GM12878 (cell line): ENCODE measurements at regions not wholly inside any gene's neighbourhood (a gene's known extent, or its start where the extent isn't known, plus 50 kb on each side); places are given as distances from the start of the nearest gene placed in this dataset.

Experiments
- ATAC-seq: fragments of 200-7000 bp; cut with Tn5 transposase; 3 replicates; pipeline ENCODE4 v1.9.1; 2020; ENCODE audit warnings: mild to moderate bottlenecking, moderate library complexity
- BruUV-seq: library from RNA; stranded (reverse); fragments of 400-500 nt; replicated peaks from 2 replicates; lab custom pipeline; 2021; lab: Mats Ljungman, UMichigan
- CTCF ChIA-PET: fragments of 300-600 bp; sonication (Branson Sonifier 250); formaldehyde crosslinking; extraction: SDS; loops from one replicate; lab custom pipeline; 2021; ENCODE audit warnings: inconsistent platforms; lab: Yijun Ruan, JAX
- POLR2A ChIA-PET: fragments of 350-600 bp; formaldehyde crosslinking; extraction: SDS; loops from one replicate; lab custom pipeline; 2021; ENCODE audit warnings: inconsistent platforms; lab: Charles Lee
- RAD21 ChIA-PET: fragments of 300-600 bp; sonication (Branson Sonifier 250); formaldehyde crosslinking; loops from one replicate; lab custom pipeline; 2023; ENCODE audit warnings: antibody characterized with exemption; ENCODE audit not compliant: unreplicated experiment; lab: Charles Lee
- SMC1A ChIA-PET: fragments of 300-600 bp; sonication (Branson Sonifier 250); formaldehyde crosslinking; loops from one replicate; lab custom pipeline; 2023; ENCODE audit not compliant: unreplicated experiment, uncharacterized antibody; lab: Charles Lee
- DNase-seq: peaks from one replicate; pipeline ENCODE4 v3.0.0-alpha.2; 2011; ENCODE audit warnings: low read depth, low spot score
- FAIRE-seq: peaks from 3 replicates; lab custom pipeline; 2011; peaks lifted over from hg19 to GRCh38; lab: Jason Lieb, UNC
- H2AFZ ChIP-seq: 2 replicates; pipeline ENCODE4 v1.6.0; 2011; ENCODE audit warnings: low read depth, low read length, control low read depth; ENCODE audit not compliant: control insufficient read depth
- H3K27ac ChIP-seq: 2 replicates; pipeline ENCODE4 v1.5.1; 2011; ENCODE audit warnings: control low read depth; ENCODE audit not compliant: control insufficient read depth, insufficient read depth
- H3K27me3 ChIP-seq, 2 experiments: replicated peaks in 1 of 2; 2 replicates each; pipeline versions ENCODE4 v1.6.0 to v1.6.1; 2011; ENCODE audit warnings: low read length in 1 of 2; ENCODE audit not compliant: control insufficient read depth in 2 of 2, insufficient read depth in 2 of 2
- H3K36me3 ChIP-seq, 2 experiments: 2 replicates each; pipeline ENCODE4 v1.5.1; 2011; ENCODE audit warnings: low read length in 1 of 2; ENCODE audit not compliant: control insufficient read depth in 2 of 2, insufficient read depth in 2 of 2
- H3K4me1 ChIP-seq: 2 replicates; pipeline ENCODE4 v1.6.1; 2011; ENCODE audit warnings: mild to moderate bottlenecking, low read length, moderate library complexity, mixed read lengths; ENCODE audit not compliant: control insufficient read depth, insufficient read depth
- H3K4me2 ChIP-seq: 2 replicates; pipeline ENCODE4 v1.6.0; 2011; ENCODE audit warnings: control low read depth; ENCODE audit not compliant: control insufficient read depth, insufficient read depth
- H3K4me3 ChIP-seq: fragments of 200-600 bp; sonication (generic); 2 replicates; pipeline ENCODE4 v1.5.1; 2016
- H3K79me2 ChIP-seq: 2 replicates; pipeline ENCODE4 v1.6.0; 2011; ENCODE audit warnings: low read length; ENCODE audit not compliant: control insufficient read depth, insufficient read depth
- H3K9ac ChIP-seq: 2 replicates; pipeline ENCODE4 v1.8.0; 2011; ENCODE audit warnings: low read length, control low read depth, mixed read lengths; ENCODE audit not compliant: control insufficient read depth, insufficient read depth
- H3K9me3 ChIP-seq: replicated peaks from 3 replicates; pipeline ENCODE4 v1.5.1; 2011; ENCODE audit warnings: mild to moderate bottlenecking, low read length; ENCODE audit not compliant: control insufficient read depth, insufficient read depth
- H4K20me1 ChIP-seq: 2 replicates; pipeline ENCODE4 v1.6.0; 2011; ENCODE audit not compliant: control insufficient read depth, insufficient read depth
- BRCA1 ChIP-seq: IDR thresholded peaks from 2 replicates; pipeline ENCODE4 v1.6.1; 2011; ENCODE audit warnings: low read depth, low read length, improper control_type of control experiment
- HDAC2 ChIP-seq: fragments of 200-600 bp; sonication (generic); IDR thresholded peaks from 2 replicates; pipeline ENCODE4 v1.6.1; 2017
- MEF2B ChIP-seq: fragments of 450-650 bp; IDR thresholded peaks from 2 replicates; pipeline ENCODE4 v1.6.1; 2018; ENCODE audit warnings: mild to moderate bottlenecking, moderate library complexity; ENCODE audit not compliant: partially characterized antibody, poor library complexity, severe bottlenecking
- POLR2AphosphoS5 ChIP-seq: IDR thresholded peaks from 2 replicates; pipeline ENCODE4 v1.6.1; 2011; ENCODE audit warnings: mild to moderate bottlenecking, low read length, inconsistent platforms
- RB1 ChIP-seq: fragments of 450-650 bp; formaldehyde crosslinking; IDR thresholded peaks from 2 replicates; pipeline ENCODE4 v1.6.1; 2017; ENCODE audit warnings: mild to moderate bottlenecking, borderline replicate concordance
- SREBF1 ChIP-seq: IDR thresholded peaks from 2 replicates; pipeline ENCODE4 v1.6.1; 2012; ENCODE audit warnings: mild to moderate bottlenecking, low read length
- TBL1XR1 ChIP-seq: IDR thresholded peaks from 2 replicates; pipeline ENCODE4 v1.6.1; 2012; ENCODE audit warnings: low read depth, low read length, improper control_type of control experiment
- YY1 ChIP-seq: IDR thresholded peaks from 2 replicates; pipeline ENCODE4 v1.6.1; 2011; ENCODE audit warnings: low read depth, mild to moderate bottlenecking, low read length
- in situ Hi-C: fragments of 300-500 bp; cut with MboI; formaldehyde crosslinking; loops from 9 replicates; pipeline ENCODE4 v1.14.3; 2018; ENCODE audit warnings: mixed read lengths
- intact Hi-C: fragments of 100-400 bp; cut with micrococcal nuclease; formaldehyde crosslinking; loops from one replicate; pipeline ENCODE4 v1.14.2; 2022; ENCODE audit not compliant: unreplicated experiment
- TF ChIP-seq, protein P1 (sequence below): fragments of 450-650 bp; IDR thresholded peaks from 2 replicates; pipeline ENCODE4 v1.6.1; 2016; ENCODE audit warnings: mild to moderate bottlenecking
- TF ChIP-seq, protein P2 (sequence below): IDR thresholded peaks from 2 replicates; pipeline ENCODE4 v1.6.1; 2012; ENCODE audit warnings: low read length, inconsistent platforms
- TF ChIP-seq, protein P3 (sequence below): fragments of 450-650 bp; conservative IDR thresholded peaks from 2 replicates; pipeline ENCODE4 v1.6.1; 2017; ENCODE audit warnings: mild to moderate bottlenecking, moderate library complexity
- TF ChIP-seq, protein P4 (sequence below): IDR thresholded peaks from 2 replicates; pipeline ENCODE4 v1.6.1; 2012; ENCODE audit warnings: low read depth, low read length, improper control_type of control experiment
- TF ChIP-seq, protein P5 (sequence below): fragments of 450-650 bp; IDR thresholded peaks from 2 replicates; pipeline ENCODE4 v1.6.1; 2017; ENCODE audit warnings: antibody characterized with exemption, mild to moderate bottlenecking, moderate library complexity

DNA sequence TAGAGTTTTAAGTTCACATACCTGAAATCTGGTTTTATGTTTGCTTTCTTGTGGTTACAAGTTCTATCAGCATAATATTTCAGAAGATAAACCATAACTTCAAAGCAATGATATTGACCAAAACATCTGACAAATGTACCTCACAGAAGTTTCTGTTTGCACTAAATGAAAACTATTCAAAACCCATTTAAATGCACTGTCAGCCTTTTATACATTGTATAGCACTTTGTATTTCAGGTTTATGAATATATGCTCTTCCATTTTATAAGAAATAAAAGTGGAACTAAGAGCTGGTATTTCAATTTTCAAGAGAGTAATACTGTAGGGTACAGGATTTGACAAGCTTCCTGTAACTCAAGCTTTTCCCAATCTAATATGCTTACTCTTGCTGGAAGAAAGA is 388.6 kb upstream of the MBL2 start:
- intact Hi-C loops (no loop called here), in situ Hi-C loops (no loop called here)
- Histone ChIP-seq H2AFZ (no peak overlapping the region), H3K4me1 (no peaks in the 10 kb centered on the region), H3K4me2 (no peak overlapping the region), H3K9me3 (no peaks in the 10 kb centered on the region), H4K20me1 (no peaks in the 10 kb centered on the region), H3K4me3 (no peak overlapping the region), H3K36me3 (no peaks in the 10 kb centered on the region), H3K27me3 (no peaks in the 10 kb centered on the region), H3K9ac (no peak overlapping the region), H3K79me2 (no peaks in the 10 kb centered on the region), H3K27ac (no peak overlapping the region)
- no TSS peak for BruUV-seq
- ChIA-PET SMC1A (interaction anchor here (0.7 to 0.8 kb wide), 2 partner anchors 258 to 259 kb away, joined by 3 read pairs; no protein-coding TSS in a partner anchor), POLR2A (interaction anchor here (0.8 kb wide), 1 partner anchor 12 kb away, joined by 3 read pairs; no protein-coding TSS in a partner anchor), CTCF (interaction anchor here (0.9 kb wide), 1 partner anchor 10 kb away, joined by 5 read pairs; no protein-coding TSS in a partner anchor), RAD21 (no interaction called here)
- DNase-seq (no peak), ATAC-seq (no peak; the same call in 2 of the 3 replicates), FAIRE-seq (no peak)
- TF ChIP-seq, protein P1, sequence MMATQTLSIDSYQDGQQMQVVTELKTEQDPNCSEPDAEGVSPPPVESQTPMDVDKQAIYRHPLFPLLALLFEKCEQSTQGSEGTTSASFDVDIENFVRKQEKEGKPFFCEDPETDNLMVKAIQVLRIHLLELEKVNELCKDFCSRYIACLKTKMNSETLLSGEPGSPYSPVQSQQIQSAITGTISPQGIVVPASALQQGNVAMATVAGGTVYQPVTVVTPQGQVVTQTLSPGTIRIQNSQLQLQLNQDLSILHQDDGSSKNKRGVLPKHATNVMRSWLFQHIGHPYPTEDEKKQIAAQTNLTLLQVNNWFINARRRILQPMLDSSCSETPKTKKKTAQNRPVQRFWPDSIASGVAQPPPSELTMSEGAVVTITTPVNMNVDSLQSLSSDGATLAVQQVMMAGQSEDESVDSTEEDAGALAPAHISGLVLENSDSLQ = no peak
- TF ChIP-seq, protein P2, sequence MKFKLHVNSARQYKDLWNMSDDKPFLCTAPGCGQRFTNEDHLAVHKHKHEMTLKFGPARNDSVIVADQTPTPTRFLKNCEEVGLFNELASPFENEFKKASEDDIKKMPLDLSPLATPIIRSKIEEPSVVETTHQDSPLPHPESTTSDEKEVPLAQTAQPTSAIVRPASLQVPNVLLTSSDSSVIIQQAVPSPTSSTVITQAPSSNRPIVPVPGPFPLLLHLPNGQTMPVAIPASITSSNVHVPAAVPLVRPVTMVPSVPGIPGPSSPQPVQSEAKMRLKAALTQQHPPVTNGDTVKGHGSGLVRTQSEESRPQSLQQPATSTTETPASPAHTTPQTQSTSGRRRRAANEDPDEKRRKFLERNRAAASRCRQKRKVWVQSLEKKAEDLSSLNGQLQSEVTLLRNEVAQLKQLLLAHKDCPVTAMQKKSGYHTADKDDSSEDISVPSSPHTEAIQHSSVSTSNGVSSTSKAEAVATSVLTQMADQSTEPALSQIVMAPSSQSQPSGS = no peak
- TF ChIP-seq HDAC2 (no peak), MEF2B (no peak), RB1 (no peak), SREBF1 (no peak), TBL1XR1 (no peak), POLR2AphosphoS5 (no peak), YY1 (no peak), BRCA1 (no peak)
- TF ChIP-seq, protein P3, sequence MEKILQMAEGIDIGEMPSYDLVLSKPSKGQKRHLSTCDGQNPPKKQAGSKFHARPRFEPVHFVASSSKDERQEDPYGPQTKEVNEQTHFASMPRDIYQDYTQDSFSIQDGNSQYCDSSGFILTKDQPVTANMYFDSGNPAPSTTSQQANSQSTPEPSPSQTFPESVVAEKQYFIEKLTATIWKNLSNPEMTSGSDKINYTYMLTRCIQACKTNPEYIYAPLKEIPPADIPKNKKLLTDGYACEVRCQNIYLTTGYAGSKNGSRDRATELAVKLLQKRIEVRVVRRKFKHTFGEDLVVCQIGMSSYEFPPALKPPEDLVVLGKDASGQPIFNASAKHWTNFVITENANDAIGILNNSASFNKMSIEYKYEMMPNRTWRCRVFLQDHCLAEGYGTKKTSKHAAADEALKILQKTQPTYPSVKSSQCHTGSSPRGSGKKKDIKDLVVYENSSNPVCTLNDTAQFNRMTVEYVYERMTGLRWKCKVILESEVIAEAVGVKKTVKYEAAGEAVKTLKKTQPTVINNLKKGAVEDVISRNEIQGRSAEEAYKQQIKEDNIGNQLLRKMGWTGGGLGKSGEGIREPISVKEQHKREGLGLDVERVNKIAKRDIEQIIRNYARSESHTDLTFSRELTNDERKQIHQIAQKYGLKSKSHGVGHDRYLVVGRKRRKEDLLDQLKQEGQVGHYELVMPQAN = no peak
- TF ChIP-seq, protein P4, sequence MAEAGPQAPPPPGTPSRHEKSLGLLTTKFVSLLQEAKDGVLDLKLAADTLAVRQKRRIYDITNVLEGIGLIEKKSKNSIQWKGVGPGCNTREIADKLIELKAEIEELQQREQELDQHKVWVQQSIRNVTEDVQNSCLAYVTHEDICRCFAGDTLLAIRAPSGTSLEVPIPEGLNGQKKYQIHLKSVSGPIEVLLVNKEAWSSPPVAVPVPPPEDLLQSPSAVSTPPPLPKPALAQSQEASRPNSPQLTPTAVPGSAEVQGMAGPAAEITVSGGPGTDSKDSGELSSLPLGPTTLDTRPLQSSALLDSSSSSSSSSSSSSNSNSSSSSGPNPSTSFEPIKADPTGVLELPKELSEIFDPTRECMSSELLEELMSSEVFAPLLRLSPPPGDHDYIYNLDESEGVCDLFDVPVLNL = no peak
- TF ChIP-seq, protein P5, sequence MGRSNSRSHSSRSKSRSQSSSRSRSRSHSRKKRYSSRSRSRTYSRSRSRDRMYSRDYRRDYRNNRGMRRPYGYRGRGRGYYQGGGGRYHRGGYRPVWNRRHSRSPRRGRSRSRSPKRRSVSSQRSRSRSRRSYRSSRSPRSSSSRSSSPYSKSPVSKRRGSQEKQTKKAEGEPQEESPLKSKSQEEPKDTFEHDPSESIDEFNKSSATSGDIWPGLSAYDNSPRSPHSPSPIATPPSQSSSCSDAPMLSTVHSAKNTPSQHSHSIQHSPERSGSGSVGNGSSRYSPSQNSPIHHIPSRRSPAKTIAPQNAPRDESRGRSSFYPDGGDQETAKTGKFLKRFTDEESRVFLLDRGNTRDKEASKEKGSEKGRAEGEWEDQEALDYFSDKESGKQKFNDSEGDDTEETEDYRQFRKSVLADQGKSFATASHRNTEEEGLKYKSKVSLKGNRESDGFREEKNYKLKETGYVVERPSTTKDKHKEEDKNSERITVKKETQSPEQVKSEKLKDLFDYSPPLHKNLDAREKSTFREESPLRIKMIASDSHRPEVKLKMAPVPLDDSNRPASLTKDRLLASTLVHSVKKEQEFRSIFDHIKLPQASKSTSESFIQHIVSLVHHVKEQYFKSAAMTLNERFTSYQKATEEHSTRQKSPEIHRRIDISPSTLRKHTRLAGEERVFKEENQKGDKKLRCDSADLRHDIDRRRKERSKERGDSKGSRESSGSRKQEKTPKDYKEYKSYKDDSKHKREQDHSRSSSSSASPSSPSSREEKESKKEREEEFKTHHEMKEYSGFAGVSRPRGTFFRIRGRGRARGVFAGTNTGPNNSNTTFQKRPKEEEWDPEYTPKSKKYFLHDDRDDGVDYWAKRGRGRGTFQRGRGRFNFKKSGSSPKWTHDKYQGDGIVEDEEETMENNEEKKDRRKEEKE = no peak
